ENCODE measurements at regions not wholly inside any gene's neighbourhood (a gene's known extent, or its start where the extent isn't known, plus 50 kb on each side); places are given as distances from the start of the nearest gene placed in this dataset.

- FAIRE-seq = no peak
- DNase-seq (ENCODE audit: insufficient read length, low spot score) = no peak
Measured at GRCh38 chr11:116148056-116148455, 624.7 kb downstream of the BUD13 start.

GRCh38 chr11:116145187-116145865 lies 627.5 kb downstream of the BUD13 start:
- no peak for FAIRE-seq
- DNase-seq (ENCODE audit: insufficient read length, low spot score) = no peak

GRCh38 chr11:116144387-116144958 lies 628.3 kb downstream of the BUD13 start:
- DNase-seq (ENCODE audit: insufficient read length, low spot score) = no peak
- FAIRE-seq = no peak

GRCh38 chr11:116138280-116138679 lies 634.1 kb upstream of the CADM1 start:
- FAIRE-seq (no peak), DNase-seq (ENCODE audit: insufficient read length, low spot score) (no peak)

GRCh38 chr11:116137753-116138152 lies 633.5 kb upstream of the CADM1 start:
- DNase-seq (ENCODE audit: insufficient read length, low spot score) = no peak
- FAIRE-seq = no peak

GRCh38 chr11:116136987-116137674 lies 632.9 kb upstream of the CADM1 start:
- DNase-seq (ENCODE audit: insufficient read length, low spot score) (no peak), FAIRE-seq (no peak)

- FAIRE-seq = no peak
- DNase-seq (ENCODE audit: insufficient read length, low spot score) = no peak
Measured at GRCh38 chr11:116135891-116136290, 631.7 kb upstream of the CADM1 start.

GRCh38 chr11:116134450-116134849 lies 630.2 kb upstream of the CADM1 start:
- DNase-seq (ENCODE audit: insufficient read length, low spot score) (no peak), FAIRE-seq (no peak)

- no peak for DNase-seq (ENCODE audit: insufficient read length, low spot score)
- no peak for FAIRE-seq
Measured at GRCh38 chr11:116132273-116132978, 628.2 kb upstream of the CADM1 start.

GRCh38 chr11:116130122-116130521 lies 625.9 kb upstream of the CADM1 start:
- DNase-seq (ENCODE audit: insufficient read length, low spot score) (no peak), FAIRE-seq (no peak)

- no peak for FAIRE-seq
Measured at GRCh38 chr11:116129456-116129855, 625.2 kb upstream of the CADM1 start.

GRCh38 chr11:116126562-116126961 lies 622.3 kb upstream of the CADM1 start:
- no peak for DNase-seq (ENCODE audit: insufficient read length, low spot score)
- FAIRE-seq = no peak

More at GRCh38 chr11:116129456-116129855, 625.2 kb upstream of the CADM1 start:
- no peak for DNase-seq (ENCODE audit: insufficient read length, low spot score)

- no peak for DNase-seq (ENCODE audit: insufficient read length, low spot score)
- FAIRE-seq = no peak
Measured at GRCh38 chr11:116124922-116125714, 620.9 kb upstream of the CADM1 start.

- DNase-seq (ENCODE audit: insufficient read length, low spot score) (no peak), FAIRE-seq (no peak)
Measured at GRCh38 chr11:116123739-116124138, 619.5 kb upstream of the CADM1 start.

- no peak for FAIRE-seq
- no peak for DNase-seq (ENCODE audit: insufficient read length, low spot score)
Measured at GRCh38 chr11:116122697-116123472, 618.7 kb upstream of the CADM1 start.

- DNase-seq (ENCODE audit: insufficient read length, low spot score) (no peak), FAIRE-seq (no peak)
Measured at GRCh38 chr11:116119158-116119557, 614.9 kb upstream of the CADM1 start.

- DNase-seq (ENCODE audit: insufficient read length, low spot score) = no peak
- no peak for FAIRE-seq
Measured at GRCh38 chr11:116118138-116118470, 613.9 kb upstream of the CADM1 start.

- FAIRE-seq (no peak), DNase-seq (ENCODE audit: insufficient read length, low spot score) (no peak)
Measured at GRCh38 chr11:116117331-116118137, 613.3 kb upstream of the CADM1 start.

- DNase-seq (ENCODE audit: insufficient read length, low spot score) (no peak), FAIRE-seq (no peak)
Measured at GRCh38 chr11:116115801-116116200, 611.6 kb upstream of the CADM1 start.
